Stimulated activated CD8-positive, alpha-beta memory T cell treated with anti-CD3 and anti-CD28 coated beads, Interleukin-12 subunit alpha, Interleukin-12 subunit beta, amount 100 ng/mL, for 24 hours (primary cell): ENCODE measurements at regions not wholly inside any gene's neighbourhood (a gene's known extent, or its start where the extent isn't known, plus 50 kb on each side); places are given as distances from the start of the nearest gene placed in this dataset.

Experiments
- DNase-seq: peaks from one replicate; pipeline ENCODE4 v3.0.0-alpha.2; 2020; ENCODE audit errors: extremely low read depth

GRCh38 chr5:2297991-2298390 lies 415.3 kb upstream of the IRX4 start:
- no peak for DNase-seq

GRCh38 chr5:2295476-2295875 lies 412.8 kb upstream of the IRX4 start:
- no peak for DNase-seq

GRCh38 chr5:2293906-2294305 lies 411.2 kb upstream of the IRX4 start:
- no peak for DNase-seq

- DNase-seq: no peak
Observed at GRCh38 chr5:2291146-2291840, 408.6 kb upstream of the IRX4 start.

- DNase-seq: no peak
Observed at GRCh38 chr5:2289380-2289779, 406.7 kb upstream of the IRX4 start.

GRCh38 chr5:2288968-2289367 lies 406.2 kb upstream of the IRX4 start:
- no peak for DNase-seq

GRCh38 chr5:2288466-2288865 lies 405.7 kb upstream of the IRX4 start:
- DNase-seq: no peak

GRCh38 chr5:2286250-2286649 lies 403.5 kb upstream of the IRX4 start:
- no peak for DNase-seq

GRCh38 chr5:2284678-2285077 lies 402.0 kb upstream of the IRX4 start:
- DNase-seq: no peak

GRCh38 chr5:2283481-2284045 lies 400.8 kb upstream of the IRX4 start:
- DNase-seq: no peak

- DNase-seq: no peak
Observed at GRCh38 chr5:2282893-2283292, 400.2 kb upstream of the IRX4 start.

GRCh38 chr5:2282034-2282690 lies 399.4 kb upstream of the IRX4 start:
- no peak for DNase-seq

GRCh38 chr5:2281446-2281845 lies 398.7 kb upstream of the IRX4 start:
- no peak for DNase-seq

- no peak for DNase-seq
Observed at GRCh38 chr5:2280318-2280717, 397.6 kb upstream of the IRX4 start.

- no peak for DNase-seq
Observed at GRCh38 chr5:2278825-2279456, 396.2 kb upstream of the IRX4 start.

GRCh38 chr5:2277886-2278285 lies 395.2 kb upstream of the IRX4 start:
- DNase-seq: no peak

- no peak for DNase-seq
Observed at GRCh38 chr5:2276101-2276500, 393.4 kb upstream of the IRX4 start.

GRCh38 chr5:2272755-2273154 lies 390.0 kb upstream of the IRX4 start:
- DNase-seq: no peak

- no peak for DNase-seq
Observed at GRCh38 chr5:2272039-2272438, 389.3 kb upstream of the IRX4 start.

GRCh38 chr5:2271316-2271715 lies 388.6 kb upstream of the IRX4 start:
- no peak for DNase-seq

GRCh38 chr5:2270467-2270866 lies 387.7 kb upstream of the IRX4 start:
- DNase-seq: no peak

- DNase-seq: no peak
Observed at GRCh38 chr5:2269656-2270055, 386.9 kb upstream of the IRX4 start.

GRCh38 chr5:2267991-2268390 lies 385.3 kb upstream of the IRX4 start:
- no peak for DNase-seq
